ENCODE measurements at regions not wholly inside any gene's neighbourhood (a gene's known extent, or its start where the extent isn't known, plus 50 kb on each side); places are given as distances from the start of the nearest gene placed in this dataset.

GRCh38 chr5:163269624-163270023, 167.8 kb upstream of the CCNG1 start:
- ChIA-PET POLR2A (no interaction called here), CTCF (no interaction called here)
- Histone ChIP-seq H3K36me3 (ENCODE audit: control insufficient read depth in 2 of 2, extremely low read depth in 1 of 2, insufficient read depth in 2 of 2, low read length in 2 of 2) (no peaks in the 10 kb centered on the region), H3K79me2 (ENCODE audit: control insufficient read depth, insufficient read depth, low read length) (no peaks in the 10 kb centered on the region), H3K4me1 (ENCODE audit: control insufficient read depth, extremely low read depth, insufficient read depth, low read length) (no peaks in the 10 kb centered on the region), H4K20me1 (replicated peaks; ENCODE audit: control insufficient read depth, extremely low read depth, insufficient read depth, low read length) (no peaks in the 10 kb centered on the region), H2AFZ (ENCODE audit: low read depth, low read length) (no peak overlapping the region), H3K4me2 (ENCODE audit: insufficient read depth, low read length) (no peak overlapping the region), H3K9ac (replicated peaks; ENCODE audit: extremely low read depth, insufficient read depth, low read length) (no peak overlapping the region), H3K4me3 (replicated peaks in 1 of 3; ENCODE audit: insufficient read depth in 1 of 3, low read depth in 1 of 3, low read length in 3 of 3) (no peak overlapping the region), H3K9me1 (replicated peaks; ENCODE audit: control insufficient read depth, extremely low read depth, insufficient read depth, low read length) (no peaks in the 10 kb centered on the region), H3K27ac (ENCODE audit: insufficient read depth, low read depth, low read length) (no peak overlapping the region), H3K9me3 (replicated peaks; ENCODE audit: control insufficient read depth, insufficient read depth, low read length) (no peaks in the 10 kb centered on the region), H3K27me3 (ENCODE audit: control insufficient read depth in 2 of 2, insufficient read depth in 2 of 2, low read length in 2 of 2) (no peaks in the 10 kb centered on the region)
- no peak for FAIRE-seq
- BruUV-seq (replicated peaks), result no TSS peak
- TF ChIP-seq GATA2 (IDR thresholded peaks at IDR 0.05; ENCODE audit: insufficient read depth, insufficient read length, low read depth, low read length) (no peak), JUN (IDR thresholded peaks at IDR 0.05; ENCODE audit: borderline replicate concordance, insufficient read depth, insufficient read length, low read depth) (no peak), MYC (IDR thresholded peaks at IDR 0.05; ENCODE audit: low read depth, low read length) (no peak), POLR2A (IDR thresholded peaks at IDR 0.05; ENCODE audit: low read depth, low read length) (no peak), EZH2 (IDR thresholded peaks at IDR 0.05; ENCODE audit: borderline replicate concordance, low read depth, low read length, severe bottlenecking) (no peak), POLR2AphosphoS5 (IDR thresholded peaks at IDR 0.05; ENCODE audit: insufficient read depth, low read depth, low read length) (no peak), FOS (IDR thresholded peaks at IDR 0.05; ENCODE audit: borderline replicate concordance, insufficient read depth, low read length) (no peak)
- TF ChIP-seq, protein P1, sequence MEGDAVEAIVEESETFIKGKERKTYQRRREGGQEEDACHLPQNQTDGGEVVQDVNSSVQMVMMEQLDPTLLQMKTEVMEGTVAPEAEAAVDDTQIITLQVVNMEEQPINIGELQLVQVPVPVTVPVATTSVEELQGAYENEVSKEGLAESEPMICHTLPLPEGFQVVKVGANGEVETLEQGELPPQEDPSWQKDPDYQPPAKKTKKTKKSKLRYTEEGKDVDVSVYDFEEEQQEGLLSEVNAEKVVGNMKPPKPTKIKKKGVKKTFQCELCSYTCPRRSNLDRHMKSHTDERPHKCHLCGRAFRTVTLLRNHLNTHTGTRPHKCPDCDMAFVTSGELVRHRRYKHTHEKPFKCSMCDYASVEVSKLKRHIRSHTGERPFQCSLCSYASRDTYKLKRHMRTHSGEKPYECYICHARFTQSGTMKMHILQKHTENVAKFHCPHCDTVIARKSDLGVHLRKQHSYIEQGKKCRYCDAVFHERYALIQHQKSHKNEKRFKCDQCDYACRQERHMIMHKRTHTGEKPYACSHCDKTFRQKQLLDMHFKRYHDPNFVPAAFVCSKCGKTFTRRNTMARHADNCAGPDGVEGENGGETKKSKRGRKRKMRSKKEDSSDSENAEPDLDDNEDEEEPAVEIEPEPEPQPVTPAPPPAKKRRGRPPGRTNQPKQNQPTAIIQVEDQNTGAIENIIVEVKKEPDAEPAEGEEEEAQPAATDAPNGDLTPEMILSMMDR (IDR thresholded peaks at IDR 0.05; ENCODE audit: extremely low read depth in 1 of 2, insufficient read depth in 1 of 2, low read depth in 1 of 2, low read length in 2 of 2), result no peak
- TF ChIP-seq, protein P2, sequence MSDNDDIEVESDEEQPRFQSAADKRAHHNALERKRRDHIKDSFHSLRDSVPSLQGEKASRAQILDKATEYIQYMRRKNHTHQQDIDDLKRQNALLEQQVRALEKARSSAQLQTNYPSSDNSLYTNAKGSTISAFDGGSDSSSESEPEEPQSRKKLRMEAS (IDR thresholded peaks at IDR 0.05; ENCODE audit: insufficient read depth, insufficient read length), result no peak
- intact Hi-C loops (cut with micrococcal nuclease) (loop anchor here (1.0 kb wide), 1 partner anchor 165 kb away; no protein-coding TSS in a partner anchor), dilution Hi-C loops (cut with MboI; ENCODE audit: extremely low pct_ligation_motif_present, low sequenced_read_pairs) (no loop called here)
- DNase-seq (ENCODE audit: low read depth, low spot score), result no peak

Measured in endothelial cell of umbilical vein (primary cell).